MM.1S (cell line): ENCODE measurements at regions not wholly inside any gene's neighbourhood (a gene's known extent, or its start where the extent isn't known, plus 50 kb on each side); places are given as distances from the start of the nearest gene placed in this dataset.
"Not testable (repeated sequence)": the region's sequence is repeated elsewhere in the genome, so short reads cannot be mapped to it uniquely, and the experiment has no call there.

Experiments used
- DNase-seq: peaks from one replicate; pipeline ENCODE4 v3.0.0-alpha.2; 2015
- H2AFZ ChIP-seq: fragments of 300-600 bp; sonication (generic); 2 replicates; pipeline ENCODE4 v1.6.0; 2016; ENCODE audit warnings: antibody characterized with exemption, low read length
- H3F3A ChIP-seq: fragments of 300-600 bp; sonication (generic); 2 replicates; pipeline ENCODE4 v1.6.1; 2016; ENCODE audit warnings: mild to moderate bottlenecking, antibody characterized with exemption, low read length, moderate library complexity, mixed read lengths; ENCODE audit not compliant: insufficient read depth
- H3K27ac ChIP-seq: fragments of 300-600 bp; sonication (generic); 2 replicates; pipeline ENCODE4 v1.5.1; 2016; ENCODE audit warnings: mild to moderate bottlenecking, low read length
- H3K27me3 ChIP-seq: fragments of 300-600 bp; sonication (generic); replicated peaks from 2 replicates; pipeline ENCODE4 v1.6.0; 2016; ENCODE audit warnings: low read length; ENCODE audit not compliant: insufficient read depth
- H3K36me3 ChIP-seq: fragments of 300-600 bp; sonication (generic); replicated peaks from 2 replicates; pipeline ENCODE4 v1.6.1; 2016; ENCODE audit warnings: mild to moderate bottlenecking, low read length, mixed read lengths; ENCODE audit not compliant: insufficient read depth
- H3K4me1 ChIP-seq: fragments of 300-600 bp; sonication (generic); 2 replicates; pipeline ENCODE4 v1.6.1; 2016; ENCODE audit warnings: low read length, mixed read lengths
- H3K4me2 ChIP-seq: fragments of 300-600 bp; sonication (generic); 2 replicates; pipeline ENCODE4 v1.6.0; 2016; ENCODE audit warnings: low read depth, low read length
- H3K4me3 ChIP-seq: fragments of 300-600 bp; sonication (generic); 2 replicates; pipeline ENCODE4 v1.5.1; 2016; ENCODE audit warnings: low read length, mixed read lengths
- H3K79me2 ChIP-seq: fragments of 300-600 bp; sonication (generic); 2 replicates; pipeline ENCODE4 v1.6.1; 2016; ENCODE audit warnings: mixed run types, low read length, mixed read lengths
- H3K9ac ChIP-seq: fragments of 300-600 bp; sonication (generic); 2 replicates; pipeline ENCODE4 v1.6.1; 2016; ENCODE audit warnings: low read length, mixed read lengths
- H3K9me2 ChIP-seq: fragments of 300-600 bp; sonication (generic); replicated peaks from 2 replicates; pipeline ENCODE4 v1.6.1; 2016; ENCODE audit warnings: mild to moderate bottlenecking, low read length, mixed read lengths; ENCODE audit not compliant: insufficient read depth
- H3K9me3 ChIP-seq: fragments of 300-600 bp; sonication (generic); replicated peaks from 2 replicates; pipeline ENCODE4 v1.6.1; 2016; ENCODE audit warnings: mild to moderate bottlenecking, low read length, mixed read lengths; ENCODE audit not compliant: insufficient read depth
- H4K20me1 ChIP-seq: fragments of 300-600 bp; sonication (generic); 2 replicates; pipeline ENCODE4 v1.6.1; 2016; ENCODE audit warnings: mild to moderate bottlenecking, low read length, moderate library complexity, mixed read lengths; ENCODE audit not compliant: insufficient read depth

DNA sequence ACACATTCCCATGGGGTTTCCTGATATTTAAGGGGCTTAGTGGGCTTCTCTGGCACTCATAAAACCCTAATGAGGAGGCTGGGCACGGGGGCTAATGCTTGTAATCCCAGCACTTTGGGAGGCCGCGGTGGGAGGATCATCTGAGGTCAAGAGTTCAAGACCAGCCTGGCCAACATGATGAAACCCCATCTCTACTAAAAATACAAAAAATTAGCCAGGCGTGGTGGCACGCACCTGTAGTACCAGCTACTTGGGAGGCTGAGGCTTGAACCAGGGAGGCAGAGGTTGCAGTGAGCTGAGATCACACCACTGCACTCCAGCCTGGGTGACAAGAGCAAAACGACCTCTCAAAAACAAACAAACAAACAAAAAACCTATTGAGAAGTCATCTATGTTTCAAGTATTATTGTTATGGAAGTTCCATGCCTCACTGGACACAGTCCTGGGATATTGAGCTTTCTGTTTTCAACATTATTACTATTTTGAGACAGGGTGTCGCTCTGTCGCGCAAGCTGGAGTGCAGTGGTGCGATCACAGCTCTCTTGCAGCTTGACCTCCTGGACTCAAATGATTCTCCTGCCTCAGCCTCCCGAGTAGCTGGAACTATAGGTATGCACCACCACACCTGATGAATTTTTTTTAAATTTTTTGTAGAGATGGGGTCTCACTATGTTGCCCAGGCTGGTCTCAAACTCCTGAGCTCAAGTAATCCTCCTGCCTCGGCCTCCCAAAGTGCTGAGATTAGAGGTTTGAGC is 297.9 kb downstream of the GOLGA6L6 start:
- not testable (repeated sequence) for H3K4me3 ChIP-seq, H3K9ac ChIP-seq, H3K27ac ChIP-seq, H3K9me3 ChIP-seq, H2AFZ ChIP-seq, H3K4me1 ChIP-seq, H3F3A ChIP-seq, H3K27me3 ChIP-seq, H3K79me2 ChIP-seq, H4K20me1 ChIP-seq, H3K4me2 ChIP-seq, H3K36me3 ChIP-seq, H3K9me2 ChIP-seq, DNase-seq

DNA sequence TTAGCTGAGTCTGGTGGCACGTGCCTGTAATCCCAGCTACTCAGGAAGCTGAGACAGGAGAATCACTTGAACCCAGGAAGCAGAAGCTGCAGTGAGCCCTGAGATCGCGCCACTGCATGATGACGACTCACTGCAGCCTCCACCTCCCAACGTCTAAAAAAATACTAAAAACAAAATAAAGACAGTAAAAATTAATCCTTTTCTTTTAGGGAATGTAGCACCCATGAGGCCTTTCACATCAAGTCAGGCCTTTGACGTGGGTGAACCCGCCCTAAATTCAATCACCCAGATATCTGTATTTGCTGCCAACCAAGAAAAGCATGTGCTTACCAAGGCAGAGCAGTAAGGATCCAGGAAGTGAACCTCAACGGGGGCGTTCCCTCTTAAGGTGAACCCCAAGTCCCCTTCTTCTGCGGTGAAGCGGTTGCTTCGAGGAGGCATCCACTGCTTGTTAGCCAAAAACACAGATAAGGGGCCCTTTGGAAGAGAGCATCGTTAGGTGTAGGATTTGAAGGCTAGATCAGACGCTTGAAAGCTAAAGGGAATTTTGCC is 301.2 kb downstream of the GOLGA6L6 start:
- not testable (repeated sequence) for H3K4me2 ChIP-seq, H3K9me3 ChIP-seq, H3K27me3 ChIP-seq, H3K79me2 ChIP-seq, DNase-seq, H3K36me3 ChIP-seq, H3K27ac ChIP-seq, H3K4me3 ChIP-seq, H3K4me1 ChIP-seq, H4K20me1 ChIP-seq, H3K9ac ChIP-seq, H3K9me2 ChIP-seq, H3F3A ChIP-seq, H2AFZ ChIP-seq

- not testable (repeated sequence) for H3K9me2 ChIP-seq, H3K36me3 ChIP-seq, H2AFZ ChIP-seq, DNase-seq, H3K4me3 ChIP-seq, H3K27me3 ChIP-seq, H3K4me1 ChIP-seq, H3K79me2 ChIP-seq, H3K9ac ChIP-seq, H3K4me2 ChIP-seq, H3F3A ChIP-seq, H3K9me3 ChIP-seq, H3K27ac ChIP-seq, H4K20me1 ChIP-seq
Measured at GRCh38 chr15:20239186-20239585, 302.4 kb downstream of the GOLGA6L6 start.

DNA sequence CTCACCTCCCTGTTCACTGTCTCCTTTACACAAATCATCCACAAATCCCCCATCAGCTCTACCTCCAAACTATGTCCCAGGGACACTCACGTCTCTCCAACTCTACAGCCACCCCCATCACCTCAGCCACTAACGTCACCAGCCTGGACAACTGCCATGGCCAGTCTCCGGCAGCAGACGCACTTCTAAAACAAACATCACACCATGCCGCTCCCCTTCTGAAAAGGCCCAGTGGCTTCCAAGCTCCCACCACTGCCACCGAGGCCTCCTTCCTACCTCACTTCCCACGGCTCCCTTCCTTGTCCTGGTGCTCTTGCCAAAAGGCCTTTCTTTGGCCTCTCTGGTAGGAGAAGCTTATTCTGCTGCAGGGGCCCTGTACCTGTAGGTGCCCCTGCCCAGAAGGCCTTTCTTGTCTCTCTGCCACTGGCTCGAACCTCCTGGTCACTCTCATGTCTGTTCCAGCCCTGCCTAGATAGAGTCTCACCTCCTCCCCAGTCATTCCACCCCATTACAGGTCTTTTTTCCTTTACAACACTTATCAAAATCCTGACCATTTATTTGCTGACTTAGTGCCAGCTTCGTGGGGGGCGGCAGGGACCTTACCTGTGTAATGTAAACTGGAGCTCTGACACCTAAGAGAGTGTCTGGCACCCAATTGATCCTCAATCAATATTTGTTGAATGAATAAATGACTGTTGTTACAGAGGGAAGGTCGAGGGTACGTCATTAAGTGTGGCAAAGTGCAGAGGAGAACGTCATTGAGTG is 304.2 kb downstream of the GOLGA6L6 start:
- H4K20me1 ChIP-seq, H3K36me3 ChIP-seq, H3K4me3 ChIP-seq, H3K4me1 ChIP-seq, H3K9me2 ChIP-seq, H3K9me3 ChIP-seq, DNase-seq, H3K27me3 ChIP-seq, H3F3A ChIP-seq, H3K4me2 ChIP-seq, H2AFZ ChIP-seq, H3K27ac ChIP-seq, H3K79me2 ChIP-seq, H3K9ac ChIP-seq: not testable (repeated sequence)

- H3K4me3 ChIP-seq, H3K27ac ChIP-seq, H3K4me2 ChIP-seq, H4K20me1 ChIP-seq, H3K9me3 ChIP-seq, H3K9ac ChIP-seq, H2AFZ ChIP-seq, H3K36me3 ChIP-seq, H3K9me2 ChIP-seq, DNase-seq, H3F3A ChIP-seq, H3K27me3 ChIP-seq, H3K79me2 ChIP-seq, H3K4me1 ChIP-seq: not testable (repeated sequence)
Measured at GRCh38 chr15:20235728-20236127, 305.9 kb downstream of the GOLGA6L6 start.

DNA sequence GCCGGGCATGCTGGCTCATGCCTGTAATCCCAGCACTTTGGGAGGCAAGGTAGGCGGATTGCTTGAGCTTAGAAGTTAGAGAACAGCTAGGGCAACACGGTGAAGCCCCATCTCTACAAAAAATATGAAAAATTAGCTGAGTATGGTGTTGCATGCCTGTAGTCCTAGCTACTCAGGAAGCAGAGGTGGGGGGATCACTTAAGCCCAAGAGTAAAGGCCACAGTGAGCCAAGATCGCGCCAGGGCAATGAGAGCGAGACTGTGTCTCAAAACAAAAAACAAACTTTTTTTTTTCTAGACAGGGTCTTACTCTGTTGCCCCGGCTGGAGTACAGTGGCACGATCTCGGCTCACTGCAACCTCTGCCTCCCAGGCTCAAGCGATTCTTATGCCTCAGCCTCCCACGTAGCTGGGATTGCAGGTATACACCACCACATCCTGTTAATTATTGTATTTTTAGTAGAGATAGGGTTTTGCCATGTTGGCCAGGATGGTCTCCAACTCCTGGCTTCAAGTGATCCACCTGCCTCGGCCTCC is 307.5 kb downstream of the GOLGA6L6 start:
- H3K9me2 ChIP-seq, H3K27me3 ChIP-seq, H3K79me2 ChIP-seq, H3F3A ChIP-seq, H3K27ac ChIP-seq, H3K9me3 ChIP-seq, H3K4me3 ChIP-seq, H4K20me1 ChIP-seq, DNase-seq, H3K9ac ChIP-seq, H3K36me3 ChIP-seq, H2AFZ ChIP-seq, H3K4me2 ChIP-seq, H3K4me1 ChIP-seq: not testable (repeated sequence)

DNA sequence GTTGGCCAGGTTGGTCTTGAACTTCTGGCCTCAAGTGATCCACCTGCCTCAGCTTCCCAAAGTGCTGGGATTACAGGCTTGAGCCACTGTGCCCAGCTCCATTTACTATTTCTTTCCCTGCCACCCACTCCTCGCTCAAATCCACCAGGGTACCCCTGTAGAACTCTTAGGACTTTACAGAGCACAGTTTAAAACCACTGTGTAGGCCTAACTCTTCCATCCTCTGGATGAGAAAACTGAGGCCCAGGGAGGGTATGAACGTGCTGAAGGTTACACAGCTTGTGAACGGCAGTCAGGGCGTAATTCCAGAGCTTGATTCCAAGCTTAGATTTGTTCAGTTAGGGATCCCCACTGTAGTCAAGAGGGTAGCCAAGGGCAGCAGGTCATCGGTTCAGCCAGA is 309.1 kb downstream of the GOLGA6L6 start:
- H3K27me3 ChIP-seq, DNase-seq, H3K4me2 ChIP-seq, H3K9me2 ChIP-seq, H3K9ac ChIP-seq, H3K79me2 ChIP-seq, H3K9me3 ChIP-seq, H2AFZ ChIP-seq, H3K36me3 ChIP-seq, H3F3A ChIP-seq, H3K27ac ChIP-seq, H3K4me3 ChIP-seq, H3K4me1 ChIP-seq, H4K20me1 ChIP-seq: not testable (repeated sequence)
